HL-60 (cell line): ENCODE measurements at regions not wholly inside any gene's neighbourhood (a gene's known extent, or its start where the extent isn't known, plus 50 kb on each side); places are given as distances from the start of the nearest gene placed in this dataset.

Experiments
- POLR2AphosphoS5 ChIP-seq: IDR thresholded peaks from 2 replicates; pipeline ENCODE4 v1.6.1; 2012; ENCODE audit warnings: low read depth
- TF ChIP-seq, protein P1 (sequence below): IDR thresholded peaks from one replicate; pipeline ENCODE4 v1.5.1; 2011; ENCODE audit warnings: low read length, control low read depth, inconsistent platforms; ENCODE audit not compliant: insufficient read depth
- TF ChIP-seq, protein P2 (sequence below): IDR thresholded peaks from 2 replicates; pipeline ENCODE4 v1.6.1; 2012; ENCODE audit warnings: low read depth; ENCODE audit not compliant: insufficient replicate concordance

DNA sequence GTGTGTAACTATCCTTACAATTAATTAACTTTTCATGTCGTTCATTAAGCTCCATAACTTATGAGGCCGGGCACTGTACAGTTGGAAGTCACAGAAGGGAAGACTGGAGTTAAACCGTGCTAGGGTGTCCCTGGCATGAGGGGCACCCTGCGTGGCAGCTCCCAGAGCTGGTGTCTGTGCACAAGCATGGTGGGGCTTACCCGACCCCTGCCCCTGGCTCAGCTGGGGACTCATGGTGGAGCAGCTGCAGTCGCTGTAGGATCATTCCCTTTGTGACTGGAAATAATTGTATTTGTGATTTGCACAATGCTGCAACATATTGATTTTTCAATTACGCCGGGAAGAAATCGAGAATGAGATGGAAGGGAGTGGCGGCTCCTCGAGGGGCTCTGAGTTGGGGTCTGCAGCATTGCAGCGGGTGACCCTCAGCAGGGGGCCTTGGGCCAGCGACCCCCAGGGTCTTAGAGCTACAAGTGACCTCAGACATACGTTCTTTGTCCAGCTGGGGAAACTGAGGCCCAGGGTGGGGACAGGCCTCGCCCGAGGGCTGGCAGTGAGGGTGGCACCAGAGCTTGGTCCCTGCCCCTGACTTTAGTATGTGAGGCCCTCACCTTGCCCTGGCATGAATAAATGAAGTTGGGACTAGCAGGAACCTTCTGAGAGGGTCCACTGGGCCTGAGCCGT is 125.4 kb downstream of the KIF26A start:
- no peak for TF ChIP-seq POLR2AphosphoS5
- TF ChIP-seq, protein P1, sequence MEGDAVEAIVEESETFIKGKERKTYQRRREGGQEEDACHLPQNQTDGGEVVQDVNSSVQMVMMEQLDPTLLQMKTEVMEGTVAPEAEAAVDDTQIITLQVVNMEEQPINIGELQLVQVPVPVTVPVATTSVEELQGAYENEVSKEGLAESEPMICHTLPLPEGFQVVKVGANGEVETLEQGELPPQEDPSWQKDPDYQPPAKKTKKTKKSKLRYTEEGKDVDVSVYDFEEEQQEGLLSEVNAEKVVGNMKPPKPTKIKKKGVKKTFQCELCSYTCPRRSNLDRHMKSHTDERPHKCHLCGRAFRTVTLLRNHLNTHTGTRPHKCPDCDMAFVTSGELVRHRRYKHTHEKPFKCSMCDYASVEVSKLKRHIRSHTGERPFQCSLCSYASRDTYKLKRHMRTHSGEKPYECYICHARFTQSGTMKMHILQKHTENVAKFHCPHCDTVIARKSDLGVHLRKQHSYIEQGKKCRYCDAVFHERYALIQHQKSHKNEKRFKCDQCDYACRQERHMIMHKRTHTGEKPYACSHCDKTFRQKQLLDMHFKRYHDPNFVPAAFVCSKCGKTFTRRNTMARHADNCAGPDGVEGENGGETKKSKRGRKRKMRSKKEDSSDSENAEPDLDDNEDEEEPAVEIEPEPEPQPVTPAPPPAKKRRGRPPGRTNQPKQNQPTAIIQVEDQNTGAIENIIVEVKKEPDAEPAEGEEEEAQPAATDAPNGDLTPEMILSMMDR: no peak
- TF ChIP-seq, protein P2, sequence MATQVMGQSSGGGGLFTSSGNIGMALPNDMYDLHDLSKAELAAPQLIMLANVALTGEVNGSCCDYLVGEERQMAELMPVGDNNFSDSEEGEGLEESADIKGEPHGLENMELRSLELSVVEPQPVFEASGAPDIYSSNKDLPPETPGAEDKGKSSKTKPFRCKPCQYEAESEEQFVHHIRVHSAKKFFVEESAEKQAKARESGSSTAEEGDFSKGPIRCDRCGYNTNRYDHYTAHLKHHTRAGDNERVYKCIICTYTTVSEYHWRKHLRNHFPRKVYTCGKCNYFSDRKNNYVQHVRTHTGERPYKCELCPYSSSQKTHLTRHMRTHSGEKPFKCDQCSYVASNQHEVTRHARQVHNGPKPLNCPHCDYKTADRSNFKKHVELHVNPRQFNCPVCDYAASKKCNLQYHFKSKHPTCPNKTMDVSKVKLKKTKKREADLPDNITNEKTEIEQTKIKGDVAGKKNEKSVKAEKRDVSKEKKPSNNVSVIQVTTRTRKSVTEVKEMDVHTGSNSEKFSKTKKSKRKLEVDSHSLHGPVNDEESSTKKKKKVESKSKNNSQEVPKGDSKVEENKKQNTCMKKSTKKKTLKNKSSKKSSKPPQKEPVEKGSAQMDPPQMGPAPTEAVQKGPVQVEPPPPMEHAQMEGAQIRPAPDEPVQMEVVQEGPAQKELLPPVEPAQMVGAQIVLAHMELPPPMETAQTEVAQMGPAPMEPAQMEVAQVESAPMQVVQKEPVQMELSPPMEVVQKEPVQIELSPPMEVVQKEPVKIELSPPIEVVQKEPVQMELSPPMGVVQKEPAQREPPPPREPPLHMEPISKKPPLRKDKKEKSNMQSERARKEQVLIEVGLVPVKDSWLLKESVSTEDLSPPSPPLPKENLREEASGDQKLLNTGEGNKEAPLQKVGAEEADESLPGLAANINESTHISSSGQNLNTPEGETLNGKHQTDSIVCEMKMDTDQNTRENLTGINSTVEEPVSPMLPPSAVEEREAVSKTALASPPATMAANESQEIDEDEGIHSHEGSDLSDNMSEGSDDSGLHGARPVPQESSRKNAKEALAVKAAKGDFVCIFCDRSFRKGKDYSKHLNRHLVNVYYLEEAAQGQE: no peak
